HG03565 (cell line): ENCODE measurements at regions not wholly inside any gene's neighbourhood (a gene's known extent, or its start where the extent isn't known, plus 50 kb on each side); places are given as distances from the start of the nearest gene placed in this dataset.
"Not testable (repeated sequence)": the region's sequence is repeated elsewhere in the genome, so short reads cannot be mapped to it uniquely, and the experiment has no call there.

Experiments used
- ATAC-seq: cut with Tn5 transposase; IDR thresholded peaks from one replicate; pipeline ENCODE4 v1.9.1; 2021; ENCODE audit warnings: mild to moderate bottlenecking, moderate library complexity; ENCODE audit not compliant: unreplicated experiment

- no peak for ATAC-seq
These were observed 219.9 kb upstream of the SSTR4 start for GRCh38 chr20:22815206-22815551.

- no peak for ATAC-seq
These were observed 219.4 kb upstream of the SSTR4 start for GRCh38 chr20:22815603-22816315.

GRCh38 chr20:22818636-22819035 is 216.5 kb upstream of the SSTR4 start:
- ATAC-seq, result no peak

- no peak for ATAC-seq
These were observed 216.0 kb upstream of the SSTR4 start for GRCh38 chr20:22819112-22819511.

GRCh38 chr20:22819784-22820183 is 215.3 kb upstream of the SSTR4 start:
- no peak for ATAC-seq

- ATAC-seq, result no peak
These were observed 213.9 kb upstream of the SSTR4 start for GRCh38 chr20:22821081-22821727.

GRCh38 chr20:22821796-22822195 is 213.3 kb upstream of the SSTR4 start:
- ATAC-seq, result no peak

GRCh38 chr20:22823119-22823518 is 212.0 kb upstream of the SSTR4 start:
- no peak for ATAC-seq

- ATAC-seq, result no peak
These were observed 211.0 kb upstream of the SSTR4 start for GRCh38 chr20:22824077-22824476.

GRCh38 chr20:22825076-22825475 is 210.0 kb upstream of the SSTR4 start:
- no peak for ATAC-seq

GRCh38 chr20:22825546-22825945 is 209.6 kb upstream of the SSTR4 start:
- no peak for ATAC-seq

GRCh38 chr20:22826306-22827230 is 208.5 kb upstream of the SSTR4 start:
- no peak for ATAC-seq

GRCh38 chr20:22827916-22828315 is 207.2 kb upstream of the SSTR4 start:
- ATAC-seq, result no peak

- ATAC-seq, result no peak
These were observed 205.8 kb upstream of the SSTR4 start for GRCh38 chr20:22829356-22829755.

GRCh38 chr20:22830138-22830537 is 205.0 kb upstream of the SSTR4 start:
- no peak for ATAC-seq

- ATAC-seq, result not testable (repeated sequence)
These were observed 204.4 kb upstream of the SSTR4 start for GRCh38 chr20:22830715-22831114.

GRCh38 chr20:22833851-22834250 is 201.3 kb upstream of the SSTR4 start:
- no peak for ATAC-seq

- ATAC-seq, result no peak
These were observed 200.4 kb upstream of the SSTR4 start for GRCh38 chr20:22834651-22835256.

- ATAC-seq, result no peak
These were observed 198.9 kb upstream of the SSTR4 start for GRCh38 chr20:22836211-22836610.

- no peak for ATAC-seq
These were observed 198.2 kb upstream of the SSTR4 start for GRCh38 chr20:22836877-22837276.

GRCh38 chr20:22838001-22838400 is 197.1 kb upstream of the SSTR4 start:
- no peak for ATAC-seq
